GM12864 (cell line): ENCODE measurements at regions not wholly inside any gene's neighbourhood (a gene's known extent, or its start where the extent isn't known, plus 50 kb on each side); places are given as distances from the start of the nearest gene placed in this dataset.

Experiments
- DNase-seq: peaks from one replicate; pipeline ENCODE4 v3.0.0-alpha.2; 2011; ENCODE audit warnings: low read depth
- H3K4me3 ChIP-seq: 2 replicates; pipeline ENCODE4 v1.5.1; 2011; ENCODE audit warnings: mild to moderate bottlenecking, low read depth, low read length, control low read depth
- CTCF ChIP-seq: IDR thresholded peaks from 2 replicates; pipeline ENCODE4 v1.5.1; 2011; ENCODE audit warnings: low read depth, mild to moderate bottlenecking, moderate library complexity, low read length, control low read depth, inconsistent platforms; ENCODE audit errors: missing control alignments

GRCh38 chr16:51900221-51900780, 646.6 kb downstream of the TOX3 start:
- no peak for DNase-seq
- TF ChIP-seq CTCF: no peak
- H3K4me3 ChIP-seq: no peak overlapping the region

GRCh38 chr16:51898872-51899271, 648.1 kb downstream of the TOX3 start:
- no peak for TF ChIP-seq CTCF
- DNase-seq: no peak

GRCh38 chr16:51896013-51896412, 650.9 kb downstream of the TOX3 start:
- DNase-seq: no peak
- H3K4me3 ChIP-seq: no peak overlapping the region
- no peak for TF ChIP-seq CTCF

More at GRCh38 chr16:51898872-51899271, 648.1 kb downstream of the TOX3 start:
- H3K4me3 ChIP-seq: no peak overlapping the region

- H3K4me3 ChIP-seq: no peak overlapping the region
- no peak for TF ChIP-seq CTCF
- DNase-seq: no peak
Observed at GRCh38 chr16:51892293-51893007, 654.5 kb downstream of the TOX3 start.

- no peak overlapping the region for H3K4me3 ChIP-seq
- DNase-seq: no peak
- no peak for TF ChIP-seq CTCF
Observed at GRCh38 chr16:51888534-51888933, 658.4 kb downstream of the TOX3 start.

GRCh38 chr16:51888016-51888415, 658.9 kb downstream of the TOX3 start:
- TF ChIP-seq CTCF: no peak
- H3K4me3 ChIP-seq: no peak overlapping the region
- no peak for DNase-seq

- no peak for TF ChIP-seq CTCF
- no peak for DNase-seq
- no peak overlapping the region for H3K4me3 ChIP-seq
Observed at GRCh38 chr16:51886456-51886855, 660.5 kb downstream of the TOX3 start.
